PFSK-1 (cell line): ENCODE measurements at regions not wholly inside any gene's neighbourhood (a gene's known extent, or its start where the extent isn't known, plus 50 kb on each side); places are given as distances from the start of the nearest gene placed in this dataset.

ENCODE experiments used
- FOXP2 ChIP-seq: optimal IDR thresholded peaks from 2 replicates; pipeline ENCODE3; 2011; ENCODE audit warnings: borderline replicate concordance, control low read depth, inconsistent platforms; ENCODE audit not compliant: insufficient read depth; ENCODE audit errors: extremely low read length, extremely low read depth
- POLR2AphosphoS5 ChIP-seq: IDR thresholded peaks from 2 replicates; pipeline ENCODE4 v1.6.1; 2012; ENCODE audit warnings: low read depth, mild to moderate bottlenecking, control low read depth, low read length, moderate library complexity
- SIN3A ChIP-seq: IDR thresholded peaks from 2 replicates; pipeline ENCODE4 v1.6.1; 2012; ENCODE audit warnings: mild to moderate bottlenecking, low read length, moderate library complexity, borderline replicate concordance; ENCODE audit not compliant: insufficient read depth
- TAF1 ChIP-seq: IDR thresholded peaks from 2 replicates; pipeline ENCODE4 v1.6.1; 2012; ENCODE audit warnings: low read length, control low read depth, borderline replicate concordance; ENCODE audit not compliant: insufficient read depth
- TF ChIP-seq, protein P1 (sequence below), 2 experiments: IDR thresholded peaks; 2 replicates each; pipeline versions ENCODE4 v1.6.1 to v1.8.0; 2011 to 2012; ENCODE audit warnings: low read depth in 2 of 2, low read length in 2 of 2, control low read depth in 1 of 2, inconsistent platforms in 1 of 2, mild to moderate bottlenecking in 1 of 2, moderate library complexity in 1 of 2; ENCODE audit not compliant: insufficient read depth in 1 of 2

- TF ChIP-seq POLR2AphosphoS5 (no peak), SIN3A (no peak)
- TF ChIP-seq, protein P1, sequence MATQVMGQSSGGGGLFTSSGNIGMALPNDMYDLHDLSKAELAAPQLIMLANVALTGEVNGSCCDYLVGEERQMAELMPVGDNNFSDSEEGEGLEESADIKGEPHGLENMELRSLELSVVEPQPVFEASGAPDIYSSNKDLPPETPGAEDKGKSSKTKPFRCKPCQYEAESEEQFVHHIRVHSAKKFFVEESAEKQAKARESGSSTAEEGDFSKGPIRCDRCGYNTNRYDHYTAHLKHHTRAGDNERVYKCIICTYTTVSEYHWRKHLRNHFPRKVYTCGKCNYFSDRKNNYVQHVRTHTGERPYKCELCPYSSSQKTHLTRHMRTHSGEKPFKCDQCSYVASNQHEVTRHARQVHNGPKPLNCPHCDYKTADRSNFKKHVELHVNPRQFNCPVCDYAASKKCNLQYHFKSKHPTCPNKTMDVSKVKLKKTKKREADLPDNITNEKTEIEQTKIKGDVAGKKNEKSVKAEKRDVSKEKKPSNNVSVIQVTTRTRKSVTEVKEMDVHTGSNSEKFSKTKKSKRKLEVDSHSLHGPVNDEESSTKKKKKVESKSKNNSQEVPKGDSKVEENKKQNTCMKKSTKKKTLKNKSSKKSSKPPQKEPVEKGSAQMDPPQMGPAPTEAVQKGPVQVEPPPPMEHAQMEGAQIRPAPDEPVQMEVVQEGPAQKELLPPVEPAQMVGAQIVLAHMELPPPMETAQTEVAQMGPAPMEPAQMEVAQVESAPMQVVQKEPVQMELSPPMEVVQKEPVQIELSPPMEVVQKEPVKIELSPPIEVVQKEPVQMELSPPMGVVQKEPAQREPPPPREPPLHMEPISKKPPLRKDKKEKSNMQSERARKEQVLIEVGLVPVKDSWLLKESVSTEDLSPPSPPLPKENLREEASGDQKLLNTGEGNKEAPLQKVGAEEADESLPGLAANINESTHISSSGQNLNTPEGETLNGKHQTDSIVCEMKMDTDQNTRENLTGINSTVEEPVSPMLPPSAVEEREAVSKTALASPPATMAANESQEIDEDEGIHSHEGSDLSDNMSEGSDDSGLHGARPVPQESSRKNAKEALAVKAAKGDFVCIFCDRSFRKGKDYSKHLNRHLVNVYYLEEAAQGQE (IDR thresholded peaks at IDR 0.05; ENCODE audit: insufficient read depth in 1 of 2, low read depth in 2 of 2, low read length in 2 of 2): no peak
Observed at GRCh38 chr9:78424299-78424698, 127.4 kb downstream of the PSAT1 start.

DNA sequence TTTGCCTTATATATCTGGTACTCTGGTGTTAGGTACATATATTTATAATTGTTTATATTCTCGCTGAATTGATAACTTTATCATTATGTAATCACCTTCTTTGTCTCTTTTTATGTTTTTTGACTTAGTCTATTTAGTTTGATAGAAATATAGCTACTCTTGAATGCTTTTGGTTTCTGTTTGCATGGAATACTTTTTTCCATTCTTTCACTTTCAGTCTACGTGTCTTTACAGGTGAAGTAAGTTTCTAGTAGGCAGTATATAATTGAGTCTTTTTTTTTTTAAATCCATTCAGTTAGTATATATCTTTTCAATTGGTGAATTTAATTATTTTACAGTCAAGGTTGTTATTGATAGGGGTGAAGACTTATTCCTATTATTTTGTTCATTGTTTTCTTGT, 131.7 kb downstream of the PSAT1 start:
- TF ChIP-seq SIN3A (no peak), POLR2AphosphoS5 (no peak), TAF1 (no peak), FOXP2 (no peak)
- TF ChIP-seq, protein P1 (IDR thresholded peaks at IDR 0.05; ENCODE audit: insufficient read depth in 1 of 2, low read depth in 2 of 2, low read length in 2 of 2): no peak

GRCh38 chr9:78430387-78430786, 133.5 kb downstream of the PSAT1 start:
- TF ChIP-seq TAF1: no peak
- TF ChIP-seq POLR2AphosphoS5: no peak
- TF ChIP-seq, protein P1 (IDR thresholded peaks at IDR 0.05; ENCODE audit: insufficient read depth in 1 of 2, low read depth in 2 of 2, low read length in 2 of 2): no peak
- no peak for TF ChIP-seq SIN3A
- TF ChIP-seq FOXP2: no peak

GRCh38 chr9:78436873-78437272, 139.9 kb downstream of the PSAT1 start:
- TF ChIP-seq SIN3A: no peak
- TF ChIP-seq POLR2AphosphoS5: no peak
- TF ChIP-seq, protein P1 (IDR thresholded peaks at IDR 0.05; ENCODE audit: insufficient read depth in 1 of 2, low read depth in 2 of 2, low read length in 2 of 2): no peak
- no peak for TF ChIP-seq FOXP2
- TF ChIP-seq TAF1: no peak

GRCh38 chr9:78437296-78437695, 140.4 kb downstream of the PSAT1 start:
- TF ChIP-seq, protein P1 (IDR thresholded peaks at IDR 0.05; ENCODE audit: insufficient read depth in 1 of 2, low read depth in 2 of 2, low read length in 2 of 2): no peak
- TF ChIP-seq FOXP2 (no peak), SIN3A (no peak), TAF1 (no peak), POLR2AphosphoS5 (no peak)
